PC-3 (cell line): ENCODE measurements at regions not wholly inside any gene's neighbourhood (a gene's known extent, or its start where the extent isn't known, plus 50 kb on each side); places are given as distances from the start of the nearest gene placed in this dataset.

ENCODE experiments used
- EZH2 ChIP-seq: fragments of 300-600 bp; sonication (generic); IDR thresholded peaks from one replicate; pipeline ENCODE4 v1.6.1; 2017; ENCODE audit warnings: antibody characterized with exemption, mild to moderate bottlenecking, low read length; ENCODE audit not compliant: unreplicated experiment
- EZH2phosphoT487 ChIP-seq: fragments of 300-600 bp; sonication (generic); IDR thresholded peaks from 2 replicates; pipeline ENCODE4 v1.6.1; 2018; ENCODE audit warnings: mild to moderate bottlenecking, antibody characterized with exemption, low read length, borderline replicate concordance
- TF ChIP-seq, protein P1 (sequence below): fragments of 300-600 bp; sonication (generic); conservative IDR thresholded peaks from 2 replicates; pipeline ENCODE4 v1.5.1; 2017; ENCODE audit warnings: antibody characterized with exemption, low read depth, mild to moderate bottlenecking, low read length

DNA sequence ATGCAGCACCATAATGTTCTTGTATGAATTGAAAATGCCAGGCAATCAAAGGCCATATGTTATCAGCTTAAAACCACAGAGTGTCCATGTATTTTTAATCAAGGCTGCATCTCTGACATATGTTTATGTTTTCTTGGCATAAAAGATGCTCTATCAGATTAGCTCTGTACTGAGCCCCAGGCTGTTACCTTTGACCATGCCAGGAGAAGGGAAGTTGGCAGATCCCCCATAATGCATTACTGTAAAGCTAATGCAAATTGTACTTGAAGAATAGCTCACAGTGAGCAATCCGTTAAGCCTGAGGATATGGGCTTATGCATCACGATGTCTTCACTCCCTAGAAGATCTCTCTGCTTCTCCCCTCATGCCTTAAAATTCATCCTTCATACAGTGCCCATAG, 414.4 kb downstream of the BRINP1 start:
- TF ChIP-seq, protein P1, sequence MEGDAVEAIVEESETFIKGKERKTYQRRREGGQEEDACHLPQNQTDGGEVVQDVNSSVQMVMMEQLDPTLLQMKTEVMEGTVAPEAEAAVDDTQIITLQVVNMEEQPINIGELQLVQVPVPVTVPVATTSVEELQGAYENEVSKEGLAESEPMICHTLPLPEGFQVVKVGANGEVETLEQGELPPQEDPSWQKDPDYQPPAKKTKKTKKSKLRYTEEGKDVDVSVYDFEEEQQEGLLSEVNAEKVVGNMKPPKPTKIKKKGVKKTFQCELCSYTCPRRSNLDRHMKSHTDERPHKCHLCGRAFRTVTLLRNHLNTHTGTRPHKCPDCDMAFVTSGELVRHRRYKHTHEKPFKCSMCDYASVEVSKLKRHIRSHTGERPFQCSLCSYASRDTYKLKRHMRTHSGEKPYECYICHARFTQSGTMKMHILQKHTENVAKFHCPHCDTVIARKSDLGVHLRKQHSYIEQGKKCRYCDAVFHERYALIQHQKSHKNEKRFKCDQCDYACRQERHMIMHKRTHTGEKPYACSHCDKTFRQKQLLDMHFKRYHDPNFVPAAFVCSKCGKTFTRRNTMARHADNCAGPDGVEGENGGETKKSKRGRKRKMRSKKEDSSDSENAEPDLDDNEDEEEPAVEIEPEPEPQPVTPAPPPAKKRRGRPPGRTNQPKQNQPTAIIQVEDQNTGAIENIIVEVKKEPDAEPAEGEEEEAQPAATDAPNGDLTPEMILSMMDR, result no peak
- TF ChIP-seq EZH2 (no peak), EZH2phosphoT487 (no peak)
